ENCODE measurements at regions not wholly inside any gene's neighbourhood (a gene's known extent, or its start where the extent isn't known, plus 50 kb on each side); places are given as distances from the start of the nearest gene placed in this dataset.

DNA sequence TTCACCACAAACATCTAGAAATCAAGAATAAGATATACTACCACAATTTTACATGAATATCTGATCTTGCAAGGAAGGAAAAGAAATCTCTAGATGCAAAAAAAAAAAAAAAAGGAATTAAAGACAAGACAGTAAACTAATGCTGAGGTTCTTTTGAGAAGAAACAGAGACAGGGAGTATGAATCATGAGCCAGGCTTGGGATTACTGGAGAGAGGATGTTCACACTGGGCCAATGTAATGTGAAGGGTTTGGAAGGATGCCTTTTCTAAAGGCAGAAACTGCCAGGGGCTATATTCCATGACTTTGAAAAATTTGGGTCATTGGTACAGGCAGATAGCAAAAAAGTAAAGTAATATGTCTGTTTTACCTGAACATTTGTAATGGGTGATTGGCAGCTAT, 573.0 kb upstream of the IGFBP3 start:
- DNase-seq (ENCODE audit: low read depth in 3 of 3) = no peak

DNA sequence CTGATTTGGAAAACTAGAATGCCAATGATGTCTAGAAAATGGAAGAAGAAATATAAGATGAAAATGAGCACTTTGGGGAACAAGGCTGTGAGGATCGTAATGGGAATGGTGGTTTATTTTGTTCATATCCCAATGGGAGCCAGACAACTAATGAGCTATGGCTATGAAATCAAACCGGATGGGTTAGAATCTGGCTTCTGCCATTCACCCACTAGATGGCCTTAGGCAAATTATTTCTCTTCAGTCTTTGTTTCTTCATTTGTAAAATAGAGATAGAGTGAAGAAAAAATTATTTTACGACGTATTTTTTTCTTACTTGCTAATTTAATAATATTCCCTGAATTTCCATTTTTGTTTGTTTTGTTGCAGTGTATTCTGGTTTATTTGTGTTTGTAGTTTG, 572.1 kb upstream of the IGFBP3 start:
- no peak for DNase-seq (ENCODE audit: low read depth in 3 of 3)

DNA sequence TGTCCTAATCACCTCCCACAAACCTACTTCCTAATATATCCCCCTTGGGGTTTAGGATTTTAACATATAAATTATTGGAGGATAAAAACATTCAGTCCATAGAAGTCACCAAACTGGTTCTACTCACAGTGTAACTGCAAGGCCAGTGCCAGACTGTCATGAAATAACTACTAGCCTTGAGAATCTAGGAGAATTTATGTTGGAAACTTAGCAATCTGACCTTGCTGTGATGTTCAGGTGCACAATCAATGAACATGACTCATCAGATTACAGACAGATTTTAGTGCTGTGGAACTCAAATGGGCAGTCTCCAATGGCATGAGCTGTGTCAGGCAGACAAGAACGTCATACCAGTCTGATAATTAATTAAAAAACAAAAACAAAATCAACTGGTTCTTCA, 571.4 kb upstream of the IGFBP3 start:
- no peak for DNase-seq (ENCODE audit: low read depth in 3 of 3)

DNA sequence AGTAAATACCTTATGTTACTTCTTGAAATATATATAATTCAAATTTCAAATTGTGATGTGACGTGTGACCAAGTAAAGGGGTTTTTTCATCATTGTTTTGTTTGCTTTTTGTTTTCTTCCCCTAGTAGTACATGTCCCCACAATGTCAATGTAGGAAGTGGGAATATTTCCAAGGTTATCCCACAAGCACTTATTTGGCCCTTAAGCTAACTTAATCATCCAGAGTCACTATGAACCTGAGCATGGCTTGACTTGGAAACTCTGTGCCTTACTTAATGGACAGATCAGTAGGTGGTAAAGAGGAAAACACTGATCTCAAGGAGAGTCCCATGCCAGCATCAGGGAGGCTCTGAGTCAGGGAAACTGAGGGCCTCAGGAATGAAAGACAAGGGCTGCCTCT, 569.3 kb upstream of the IGFBP3 start:
- DNase-seq (ENCODE audit: low read depth in 3 of 3) = no peak

DNA sequence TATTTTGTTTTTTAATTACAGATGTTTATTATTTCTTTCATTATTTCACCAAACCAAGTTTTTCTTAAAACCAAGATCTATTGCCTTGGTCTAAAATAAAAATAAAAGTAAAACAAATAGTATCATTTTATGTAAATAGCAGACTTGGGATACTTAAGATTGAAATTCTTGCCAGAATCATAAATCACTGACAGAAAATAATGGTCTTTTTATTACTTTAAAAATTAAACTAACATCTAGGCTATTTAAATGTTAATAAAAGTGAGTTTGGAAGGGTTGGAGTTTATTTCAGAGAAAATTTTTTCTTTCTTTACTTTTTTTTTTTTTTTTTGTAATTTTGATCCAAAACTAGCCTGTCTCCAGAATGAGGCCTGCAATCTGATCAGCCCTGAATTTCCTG, 568.0 kb upstream of the IGFBP3 start:
- DNase-seq (ENCODE audit: low read depth in 3 of 3) = no peak

DNA sequence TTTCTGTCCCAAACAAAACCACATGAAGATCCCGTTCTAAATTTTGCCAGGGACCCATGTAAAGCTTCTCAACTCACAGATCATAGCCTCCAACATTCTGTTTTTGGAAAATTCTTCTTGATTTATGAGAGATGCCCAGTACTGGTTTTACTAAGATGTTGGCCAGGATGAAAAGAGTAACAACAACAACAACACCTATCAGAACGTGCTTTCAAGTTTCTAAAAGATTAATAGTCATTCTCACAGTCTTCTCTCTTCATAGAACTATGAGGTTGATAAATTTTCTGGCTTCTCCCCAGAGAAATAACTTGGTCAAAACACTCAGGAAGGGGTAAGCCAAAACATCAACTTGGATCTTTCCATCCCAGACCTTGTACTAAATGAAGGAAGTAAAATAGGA, 567.5 kb upstream of the IGFBP3 start:
- no peak for DNase-seq (ENCODE audit: low read depth in 3 of 3)

DNA sequence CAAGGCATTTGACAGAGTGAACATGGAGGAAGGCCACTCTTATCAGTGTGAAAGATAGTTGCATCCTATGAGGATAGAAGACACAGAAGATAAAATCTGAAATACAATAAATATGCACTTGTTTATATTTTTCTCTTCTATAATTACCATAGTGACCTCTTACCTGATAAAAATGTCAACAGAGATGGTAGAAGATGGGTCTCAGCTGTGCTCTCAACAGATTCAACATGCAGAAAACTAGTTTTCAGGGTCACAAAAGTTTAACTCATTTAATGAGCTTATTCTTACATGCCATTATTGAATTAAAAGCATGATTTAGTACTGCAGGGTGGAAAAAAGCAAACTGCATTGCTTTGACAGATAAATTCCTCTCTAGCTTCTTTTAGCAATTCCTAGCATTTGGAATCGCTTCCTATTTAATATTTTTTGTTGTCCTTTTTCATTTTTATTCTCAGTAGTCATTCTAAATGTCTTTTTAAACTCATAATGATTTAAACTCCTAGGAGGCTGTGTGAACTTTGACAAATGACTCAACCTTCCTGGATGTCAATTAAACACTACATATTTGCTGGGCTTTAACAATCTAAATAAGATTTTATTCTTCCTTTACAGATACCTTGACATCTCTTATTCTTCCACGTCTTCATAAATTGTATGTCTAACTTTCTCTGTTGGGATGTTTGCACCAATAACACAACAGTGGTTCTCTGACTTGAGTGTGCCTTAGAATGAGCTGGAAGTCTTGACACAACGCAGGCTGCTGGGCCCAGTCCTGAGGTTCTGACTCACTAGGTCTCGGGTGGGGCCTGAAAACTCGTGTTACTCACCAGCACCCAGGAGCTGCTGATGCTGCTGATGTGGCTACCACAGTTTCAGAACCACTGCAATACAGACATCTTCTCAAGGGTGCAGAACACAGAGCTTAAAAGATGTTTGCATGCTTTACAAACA, 565.5 kb upstream of the IGFBP3 start:
- no peak for DNase-seq (ENCODE audit: low read depth in 3 of 3)

DNA sequence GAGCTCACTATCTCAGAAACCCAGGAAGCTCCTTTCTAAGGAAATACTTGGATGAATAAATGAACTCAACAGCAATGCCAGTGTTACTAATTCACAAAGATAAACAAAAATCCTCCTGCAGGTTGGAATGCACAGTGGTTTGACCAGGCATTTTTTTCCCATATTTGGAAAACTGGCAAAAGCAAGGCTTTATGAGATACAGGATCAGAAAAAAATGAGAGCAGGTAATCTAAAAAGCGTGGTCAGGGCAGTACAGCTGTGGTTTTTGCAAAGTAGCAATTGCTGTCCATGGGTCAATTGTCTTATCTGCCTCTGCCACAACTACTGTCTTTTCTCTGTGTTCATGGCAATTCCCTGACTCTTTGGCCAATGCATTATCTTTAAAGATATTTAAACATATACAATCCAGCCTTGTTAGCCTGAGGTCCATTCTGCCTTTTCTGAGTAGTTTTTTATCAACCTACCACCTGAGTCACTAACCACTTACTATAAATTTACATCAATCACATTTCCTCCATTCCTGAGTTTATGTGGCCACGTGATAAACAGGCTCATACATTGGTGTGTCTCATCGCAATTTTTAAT, 564.5 kb upstream of the IGFBP3 start:
- DNase-seq (ENCODE audit: low read depth in 3 of 3) = no peak

DNA sequence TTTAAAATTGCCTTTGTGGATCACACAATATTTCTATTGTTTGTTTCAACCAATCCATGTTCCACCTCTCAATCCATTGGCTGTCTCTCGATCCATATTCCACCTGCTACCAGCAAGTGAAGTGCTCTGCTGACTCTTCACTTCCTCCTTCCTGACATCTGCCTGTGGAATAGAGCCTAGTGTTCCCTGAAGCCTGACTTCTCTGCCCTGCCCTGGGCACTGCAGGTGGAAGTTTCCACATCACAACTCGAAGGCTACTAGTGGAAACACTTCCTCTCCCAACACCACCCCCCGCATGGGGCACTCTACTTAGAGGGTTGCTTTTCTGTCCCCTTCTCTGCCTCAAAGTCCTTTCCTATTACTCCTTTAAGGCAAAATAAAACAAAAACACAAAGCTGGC, 563.8 kb upstream of the IGFBP3 start:
- no peak for DNase-seq (ENCODE audit: low read depth in 3 of 3)

DNA sequence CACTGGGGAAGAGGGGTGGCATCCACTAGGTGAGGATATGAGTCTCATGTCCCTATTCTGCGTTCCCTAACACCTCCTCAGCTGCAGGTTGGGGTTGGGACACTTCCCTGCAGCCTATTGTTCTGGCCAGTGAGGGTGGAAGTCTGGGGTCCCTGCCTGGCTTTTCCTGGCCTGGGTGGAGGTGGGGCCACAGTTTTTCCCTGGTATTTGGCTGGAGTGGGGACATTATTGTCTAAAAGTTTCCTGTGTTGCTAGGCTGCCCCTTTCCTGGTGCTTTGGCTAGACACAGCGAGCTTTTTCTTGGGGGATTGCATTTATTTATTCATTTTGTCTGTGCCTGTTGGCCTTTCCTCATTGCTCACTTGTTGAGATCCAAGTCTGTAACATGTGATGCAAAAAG, 559.5 kb upstream of the IGFBP3 start:
- DNase-seq (ENCODE audit: low read depth in 3 of 3) = no peak

DNA sequence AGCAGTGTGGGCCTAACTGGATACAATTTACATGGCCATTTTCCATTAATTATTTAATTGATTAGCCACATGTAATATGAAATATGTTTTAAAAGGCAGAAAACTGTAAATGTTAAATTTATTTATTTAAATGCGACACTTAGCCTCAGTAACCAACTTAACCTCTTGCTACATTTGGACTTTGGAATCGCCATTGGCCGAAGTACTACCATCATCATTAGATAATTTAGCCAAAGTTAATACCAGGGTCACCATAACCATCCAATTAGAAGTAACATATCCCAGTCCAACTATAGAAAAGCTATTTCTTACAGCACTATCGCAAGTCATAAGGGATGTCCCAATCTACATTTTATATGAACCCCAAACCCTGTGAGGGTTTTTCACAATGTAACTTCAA, 558.6 kb upstream of the IGFBP3 start:
- DNase-seq (ENCODE audit: low read depth in 3 of 3) = no peak

DNA sequence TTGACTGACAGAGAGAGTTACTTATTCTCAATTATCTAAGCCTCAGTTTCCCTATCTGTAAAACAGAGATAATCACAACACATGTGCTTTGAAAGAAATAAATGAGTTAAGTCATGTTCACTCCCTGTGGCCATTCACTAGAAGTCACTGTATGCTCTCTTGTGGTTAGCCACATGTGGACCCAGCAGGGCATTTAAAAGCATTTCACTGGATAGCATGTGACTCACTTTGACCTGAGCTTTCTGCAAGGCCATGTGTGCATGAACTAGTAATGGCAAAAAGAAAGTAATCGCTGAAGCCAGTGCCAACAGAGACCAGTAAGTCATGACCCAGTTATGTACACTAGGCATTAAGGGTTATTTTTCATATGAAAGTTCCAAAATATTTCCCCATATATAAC, 557.0 kb upstream of the IGFBP3 start:
- no peak for DNase-seq (ENCODE audit: low read depth in 3 of 3)

DNA sequence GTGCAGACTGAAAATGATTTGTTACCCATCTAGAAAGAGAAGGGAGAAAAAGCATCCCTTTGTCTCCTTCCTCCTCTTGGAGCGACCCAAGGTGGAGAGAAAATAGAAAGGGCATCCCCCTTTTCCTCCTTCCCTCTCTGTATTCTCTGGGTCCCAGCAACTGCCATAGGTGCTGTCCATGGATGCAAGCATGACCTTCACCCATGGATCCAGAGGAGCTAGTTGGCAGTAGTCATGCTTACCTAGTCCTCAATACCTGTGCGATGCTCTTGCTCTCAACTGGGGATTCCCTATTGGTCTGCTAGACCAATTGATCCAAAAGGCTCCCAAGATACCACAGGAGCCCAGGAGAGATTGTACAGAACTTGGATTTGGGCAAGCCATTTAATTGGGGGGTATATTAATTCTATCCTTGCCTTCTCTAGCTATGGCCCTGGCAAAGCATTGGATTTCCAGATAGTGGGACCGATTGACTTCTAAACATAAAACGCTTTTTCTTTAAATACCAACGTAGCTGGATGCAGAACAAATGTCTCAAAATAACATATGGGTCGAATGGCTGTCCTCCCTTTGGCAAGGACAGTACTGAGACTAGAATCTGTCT, 547.8 kb upstream of the IGFBP3 start:
- DNase-seq (ENCODE audit: low read depth in 3 of 3) = no peak

DNA sequence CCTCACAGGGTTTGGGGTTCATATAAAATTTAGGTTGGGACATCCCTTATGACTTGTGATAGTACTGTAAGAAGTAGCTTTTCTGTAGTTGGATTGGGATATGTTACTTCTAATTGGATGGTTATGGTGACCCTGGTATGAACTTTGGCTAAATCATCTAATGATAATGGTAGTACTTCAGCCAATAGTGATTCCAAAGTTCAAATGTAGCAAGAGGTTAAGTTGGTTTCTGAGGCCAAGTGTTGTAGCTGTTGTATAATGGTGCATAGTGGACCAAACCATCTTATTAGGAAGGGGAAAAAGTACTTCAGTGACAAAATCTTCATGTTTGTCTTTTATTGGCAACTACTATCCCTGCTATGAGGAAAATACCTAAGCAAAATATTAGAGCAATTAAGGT, 542.1 kb upstream of the IGFBP3 start:
- DNase-seq (ENCODE audit: low read depth in 3 of 3) = no peak

DNA sequence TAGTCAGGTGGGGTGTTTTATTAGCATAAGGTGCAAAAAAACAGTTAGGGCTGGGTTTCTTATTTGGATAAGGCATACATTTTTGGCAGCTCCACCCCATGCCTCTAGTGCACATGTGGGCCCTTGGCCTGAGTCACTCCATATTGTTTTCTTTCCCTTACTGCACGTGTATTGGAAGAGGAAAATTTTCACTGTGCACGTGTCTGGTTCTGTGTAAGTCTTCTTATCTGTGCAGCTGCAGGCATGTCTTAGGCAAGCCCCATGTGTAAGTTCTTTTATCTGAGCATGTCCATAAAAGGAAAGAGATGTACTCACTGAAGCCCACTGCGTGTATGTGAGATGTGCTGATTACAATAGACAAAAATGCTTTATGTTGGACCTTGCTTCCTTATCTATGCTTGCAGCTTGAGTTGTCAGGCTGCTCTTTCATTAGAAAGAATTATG, 540.3 kb upstream of the IGFBP3 start:
- DNase-seq (ENCODE audit: low read depth in 3 of 3) = no peak

DNA sequence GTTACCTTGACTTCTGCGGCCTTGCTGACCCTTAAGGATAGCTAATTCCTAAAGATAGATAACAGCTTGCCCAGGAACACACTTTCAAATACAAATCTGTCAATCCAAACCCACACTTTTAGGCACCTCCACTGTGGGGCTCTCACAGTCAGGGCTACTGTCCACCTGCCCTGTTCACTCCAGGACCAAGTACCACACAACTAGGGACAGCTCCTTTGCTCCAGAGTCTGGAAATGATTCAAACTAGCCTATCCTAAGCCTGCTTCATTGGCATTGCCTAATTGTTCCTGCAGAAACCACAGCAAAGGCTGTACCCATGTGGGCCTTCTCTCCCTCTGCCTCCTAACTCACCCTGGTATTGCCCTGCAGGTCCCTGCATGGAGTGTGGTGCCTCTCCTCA, 538.9 kb upstream of the IGFBP3 start:
- no peak for DNase-seq (ENCODE audit: low read depth in 3 of 3)

DNA sequence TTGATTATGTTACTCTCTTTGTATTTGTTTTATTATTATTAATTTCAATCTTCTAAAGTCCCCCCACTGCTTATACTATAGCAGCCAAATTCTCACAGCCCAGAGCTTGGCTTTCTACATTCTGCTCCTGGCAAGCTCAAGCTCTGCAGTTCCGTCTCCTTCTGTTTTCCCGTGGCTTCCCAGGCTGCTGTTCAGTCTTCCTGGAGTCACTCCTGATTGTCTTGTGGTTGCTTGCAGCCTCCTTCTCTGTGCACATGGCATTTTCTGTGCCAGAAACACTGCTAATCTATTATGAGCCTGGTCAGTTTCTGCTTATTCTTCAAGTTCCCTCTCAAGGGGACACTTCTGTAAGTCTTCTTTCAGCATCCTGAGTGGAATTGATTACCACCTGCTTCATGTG, 533.7 kb upstream of the IGFBP3 start:
- DNase-seq (ENCODE audit: low read depth in 3 of 3) = no peak

DNA sequence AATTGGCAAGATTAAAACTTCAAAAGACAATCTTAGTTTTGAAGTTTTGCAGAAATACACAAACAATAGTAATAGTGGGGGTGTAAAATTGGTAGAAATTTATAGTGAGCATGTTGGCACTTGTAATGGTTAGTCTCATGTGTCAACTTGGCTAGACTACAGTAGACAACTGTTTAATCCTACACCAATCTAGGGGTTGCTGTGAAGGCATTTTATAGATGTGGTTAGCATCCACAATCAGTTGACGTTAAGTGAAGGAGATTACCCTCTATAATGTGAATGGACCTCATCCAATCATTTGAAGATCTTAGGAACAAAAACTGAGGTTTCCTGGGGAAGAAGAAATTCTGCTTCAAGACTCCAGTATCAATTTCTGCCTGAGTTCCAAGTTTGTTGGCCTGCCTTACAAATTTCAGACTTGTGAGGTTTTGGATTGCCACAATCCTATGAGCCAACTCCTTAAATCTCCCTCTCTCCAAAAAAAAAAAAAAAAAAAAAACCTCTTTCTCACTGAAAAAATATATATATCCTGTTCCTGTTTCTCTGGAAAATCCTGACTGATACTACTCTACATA, 531.6 kb upstream of the IGFBP3 start:
- DNase-seq (ENCODE audit: low read depth in 3 of 3) = no peak

DNA sequence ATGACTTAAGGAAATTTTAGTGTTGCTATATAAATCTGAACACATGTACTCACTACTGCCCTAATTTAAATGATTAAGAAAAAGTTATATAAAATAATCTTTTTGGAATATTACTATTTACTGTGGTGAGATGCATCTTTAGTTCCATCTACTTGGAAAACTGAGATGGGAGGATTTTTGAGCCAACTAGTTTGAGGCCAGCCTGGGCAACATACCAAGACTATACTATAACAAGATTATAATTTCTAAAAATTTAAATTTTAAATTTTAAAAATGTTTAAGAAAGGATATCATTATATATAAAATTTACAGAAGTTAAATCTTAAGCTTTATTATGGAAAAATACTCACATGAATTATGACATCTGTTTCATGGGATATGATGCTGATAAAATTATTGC, 530.8 kb upstream of the IGFBP3 start:
- no peak for DNase-seq (ENCODE audit: low read depth in 3 of 3)

DNA sequence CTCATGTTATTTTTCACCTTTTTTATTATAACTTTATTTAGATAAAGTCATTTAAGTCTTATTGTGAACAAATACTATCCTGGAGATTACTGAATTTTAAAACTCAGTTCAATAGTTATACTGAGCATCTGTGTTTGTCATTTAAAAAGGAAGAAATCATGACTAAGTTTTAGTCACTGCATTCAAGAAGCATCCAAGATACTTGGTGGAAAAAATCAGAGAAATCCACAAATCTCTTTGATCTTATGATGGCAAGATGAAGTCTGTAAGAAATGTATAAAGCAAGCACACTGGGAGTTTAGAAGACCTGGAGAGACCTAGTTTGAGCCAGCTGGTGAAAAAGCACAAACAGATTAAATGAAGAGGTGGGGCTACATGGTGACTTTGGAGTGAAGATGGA, 529.8 kb upstream of the IGFBP3 start:
- DNase-seq (ENCODE audit: low read depth in 3 of 3) = no peak

DNA sequence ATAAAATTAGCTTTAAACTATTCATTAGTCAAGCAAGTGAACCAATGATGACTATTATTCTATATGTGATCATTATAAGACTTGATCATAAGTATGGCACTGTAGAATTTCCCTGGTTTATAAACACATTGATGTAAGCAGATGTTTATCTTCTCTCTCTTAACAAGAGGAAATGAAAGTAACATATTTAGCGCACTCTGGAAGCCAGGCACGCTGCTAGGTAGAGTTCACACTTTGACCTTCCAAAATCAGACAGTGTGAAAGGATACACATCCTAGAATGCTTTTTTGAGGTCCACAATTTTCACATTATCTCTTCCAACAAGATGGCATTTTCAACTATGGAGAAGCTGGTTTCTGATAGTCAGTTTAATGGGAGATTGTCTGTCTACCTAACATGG, 529.4 kb upstream of the IGFBP3 start:
- DNase-seq (ENCODE audit: low read depth in 3 of 3) = no peak

DNA sequence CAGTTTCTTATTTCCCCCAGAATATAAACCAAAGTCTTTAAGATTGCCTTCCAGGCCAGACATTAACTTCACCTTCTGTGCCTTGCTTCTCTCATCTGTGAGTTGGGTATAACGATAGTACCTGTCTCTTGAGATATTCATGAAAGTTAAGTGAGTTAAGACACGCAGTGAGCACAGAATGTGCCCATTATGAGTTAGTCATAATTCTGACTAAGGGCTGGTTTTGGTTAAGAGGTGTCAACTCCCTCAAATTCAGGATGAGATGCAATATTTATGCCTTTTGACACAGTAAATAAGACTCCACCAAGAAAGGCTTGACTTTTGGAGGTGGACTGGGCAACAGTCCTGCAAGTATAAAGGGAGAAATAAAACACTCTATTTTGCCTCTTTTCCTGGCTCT, 528.7 kb upstream of the IGFBP3 start:
- DNase-seq (ENCODE audit: low read depth in 3 of 3) = no peak

DNA sequence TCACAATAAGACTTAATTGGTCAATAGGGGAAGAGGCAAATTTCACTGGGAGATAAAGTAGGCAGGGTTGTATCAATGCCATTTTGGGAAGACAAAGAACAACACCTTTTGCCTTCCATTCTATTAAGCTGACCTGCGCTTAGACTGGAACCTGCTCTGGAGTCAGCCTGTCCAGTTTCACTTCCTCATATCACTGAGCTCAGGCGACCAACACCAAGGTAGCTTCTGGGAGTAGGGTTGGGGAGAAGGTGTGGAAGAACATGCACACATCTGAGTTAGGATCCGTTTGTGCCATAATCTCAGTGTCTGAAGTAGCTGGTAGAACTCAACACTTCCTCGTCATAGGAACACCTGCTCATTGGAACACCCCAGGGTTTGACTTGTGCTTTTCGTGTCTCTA, 527.4 kb upstream of the IGFBP3 start:
- no peak for DNase-seq (ENCODE audit: low read depth in 3 of 3)
